H9 (cell line): ENCODE measurements at regions not wholly inside any gene's neighbourhood (a gene's known extent, or its start where the extent isn't known, plus 50 kb on each side); places are given as distances from the start of the nearest gene placed in this dataset.

Experiments
- DNase-seq: peaks from one replicate; pipeline ENCODE4 v3.0.0-alpha.2; 2017
- H2AFZ ChIP-seq: one replicate; pipeline ENCODE4 v1.6.1; 2013; ENCODE audit warnings: mild to moderate bottlenecking, low read length, control low read depth, moderate library complexity
- H2AK5ac ChIP-seq: 2 replicates; pipeline ENCODE4 v1.6.1; 2013; ENCODE audit warnings: low read length, control low read depth, mixed read lengths; ENCODE audit not compliant: insufficient read length
- H2BK120ac ChIP-seq: one replicate; pipeline ENCODE4 v1.6.1; 2013; ENCODE audit warnings: low read depth, mild to moderate bottlenecking, low read length, control low read depth, inconsistent platforms; ENCODE audit not compliant: poor library complexity, severe bottlenecking
- H2BK12ac ChIP-seq: 2 replicates; pipeline ENCODE4 v1.6.1; 2013; ENCODE audit warnings: low read length, control low read depth, mixed read lengths, low read depth; ENCODE audit not compliant: insufficient read length
- H2BK15ac ChIP-seq: 2 replicates; pipeline ENCODE4 v1.6.1; 2013; ENCODE audit warnings: low read depth, low read length, control low read depth
- H2BK20ac ChIP-seq: one replicate; pipeline ENCODE4 v1.6.1; 2013; ENCODE audit warnings: low read depth, mild to moderate bottlenecking, low read length, control low read depth, inconsistent platforms; ENCODE audit not compliant: poor library complexity, severe bottlenecking
- H2BK5ac ChIP-seq: 2 replicates; pipeline ENCODE4 v1.6.1; 2013; ENCODE audit warnings: low read length, control low read depth, mixed read lengths; ENCODE audit not compliant: insufficient read length
- H3K14ac ChIP-seq: 2 replicates; pipeline ENCODE4 v1.6.1; 2013; ENCODE audit warnings: low read length, control low read depth; ENCODE audit not compliant: insufficient read depth
- H3K18ac ChIP-seq: 2 replicates; pipeline ENCODE4 v1.6.1; 2013; ENCODE audit warnings: low read depth, mild to moderate bottlenecking, mixed read lengths, low read length, control low read depth; ENCODE audit not compliant: insufficient read length
- H3K23ac ChIP-seq: 2 replicates; pipeline ENCODE4 v1.6.1; 2013; ENCODE audit warnings: low read length, control low read depth, mixed read lengths, low read depth; ENCODE audit not compliant: insufficient read length
- H3K23me2 ChIP-seq: 2 replicates; pipeline ENCODE4 v1.6.1; 2013; ENCODE audit warnings: low read depth, mild to moderate bottlenecking, mixed read lengths, low read length, control low read depth; ENCODE audit not compliant: insufficient read length, poor library complexity, severe bottlenecking
- H3K27ac ChIP-seq: 2 replicates; pipeline ENCODE4 v1.5.1; 2013; ENCODE audit warnings: low read length, control low read depth, mixed read lengths, low read depth; ENCODE audit not compliant: insufficient read length
- H3K27me3 ChIP-seq: 2 replicates; pipeline ENCODE4 v1.6.1; 2013; ENCODE audit warnings: low read length, control low read depth, inconsistent platforms; ENCODE audit not compliant: insufficient read depth
- H3K4ac ChIP-seq: 2 replicates; pipeline ENCODE4 v1.6.1; 2013; ENCODE audit warnings: low read depth, mild to moderate bottlenecking, control low read depth, inconsistent platforms, low read length, moderate library complexity
- H3K4me1 ChIP-seq: 2 replicates; pipeline ENCODE4 v1.6.1; 2013; ENCODE audit warnings: low read length, control low read depth, inconsistent platforms; ENCODE audit not compliant: insufficient read depth
- H3K4me2 ChIP-seq: 2 replicates; pipeline ENCODE4 v1.6.1; 2013; ENCODE audit warnings: low read length, control low read depth, mixed read lengths; ENCODE audit not compliant: insufficient read length, insufficient read depth
- H3K56ac ChIP-seq: 2 replicates; pipeline ENCODE4 v1.6.1; 2013; ENCODE audit warnings: low read depth, mild to moderate bottlenecking, mixed read lengths, low read length, control low read depth; ENCODE audit not compliant: insufficient read length
- H3K79me1 ChIP-seq: 2 replicates; pipeline ENCODE4 v1.6.1; 2013; ENCODE audit warnings: low read depth, mild to moderate bottlenecking, moderate library complexity, low read length, control low read depth, inconsistent platforms; ENCODE audit not compliant: insufficient read depth, poor library complexity, severe bottlenecking
- H3K79me2 ChIP-seq: 2 replicates; pipeline ENCODE4 v1.6.1; 2013; ENCODE audit warnings: low read length, control low read depth, inconsistent platforms; ENCODE audit not compliant: insufficient read depth
- H3K9ac ChIP-seq: 2 replicates; pipeline ENCODE4 v1.6.1; 2013; ENCODE audit warnings: low read length, control low read depth, mixed read lengths; ENCODE audit not compliant: insufficient read length; ENCODE audit errors: extremely low read depth
- H3K9me3 ChIP-seq: one replicate; pipeline ENCODE4 v1.6.1; 2013; ENCODE audit warnings: low read depth, low read length, inconsistent platforms; ENCODE audit not compliant: control insufficient read depth
- H3T11ph ChIP-seq: one replicate; pipeline ENCODE4 v1.6.1; 2013; ENCODE audit warnings: mild to moderate bottlenecking, low read length, control low read depth, inconsistent platforms
- H4K20me1 ChIP-seq: one replicate; pipeline ENCODE4 v1.6.1; 2013; ENCODE audit not compliant: control insufficient read depth, insufficient read length, insufficient read depth
- H4K5ac ChIP-seq: 2 replicates; pipeline ENCODE4 v1.6.1; 2013; ENCODE audit warnings: low read depth, mild to moderate bottlenecking, mixed read lengths, low read length, control low read depth; ENCODE audit not compliant: insufficient read length
- H4K8ac ChIP-seq: replicated peaks from 2 replicates; pipeline ENCODE4 v1.6.1; 2013; ENCODE audit warnings: low read length, control low read depth, mixed read lengths, low read depth; ENCODE audit not compliant: insufficient read length
- H4K91ac ChIP-seq: 2 replicates; pipeline ENCODE4 v1.6.1; 2013; ENCODE audit warnings: low read depth, mild to moderate bottlenecking, moderate library complexity, mixed read lengths, low read length, control low read depth; ENCODE audit not compliant: insufficient read length
- H3K27ac Mint-ChIP-seq, 3 experiments: 2 replicates in 2 of 3; 3 replicates in 1 of 3; pipeline ENCODE4 v1.8.0; 2020 to 2021; ENCODE audit warnings: mixed read lengths in 3 of 3, mild to moderate bottlenecking in 1 of 3, moderate library complexity in 1 of 3
- H3K27me3 Mint-ChIP-seq: 2 replicates; pipeline ENCODE4 v1.8.0; 2021; ENCODE audit warnings: low read depth, mild to moderate bottlenecking, moderate library complexity, mixed read lengths
- H3K36me3 Mint-ChIP-seq, 3 experiments: 2 replicates in 2 of 3; 3 replicates in 1 of 3; pipeline ENCODE4 v1.8.0; 2020 to 2021; ENCODE audit warnings: low read depth in 3 of 3, mixed read lengths in 3 of 3; ENCODE audit not compliant: insufficient read depth in 1 of 3
- H3K4me1 Mint-ChIP-seq, 2 experiments: 2 replicates each; pipeline ENCODE4 v1.8.0; 2020; ENCODE audit warnings: mixed read lengths in 2 of 2
- H3K4me3 Mint-ChIP-seq, 2 experiments: 2 replicates in 1 of 2; 3 replicates in 1 of 2; pipeline ENCODE4 v1.8.0; 2020 to 2021; ENCODE audit warnings: mild to moderate bottlenecking in 2 of 2, mixed read lengths in 2 of 2, moderate library complexity in 1 of 2
- H3K9me3 Mint-ChIP-seq, 2 experiments: 2 replicates in 1 of 2; 3 replicates in 1 of 2; pipeline ENCODE4 v1.8.0; 2020; ENCODE audit warnings: mild to moderate bottlenecking in 2 of 2, mixed read lengths in 2 of 2, moderate library complexity in 1 of 2
- CTCF ChIP-seq: fragments of 200-600 bp; sonication (generic); conservative IDR thresholded peaks from 3 replicates; pipeline ENCODE4 v1.8.0; 2021; ENCODE audit warnings: antibody characterized with exemption, mild to moderate bottlenecking
- WGBS: extraction: QIAGEN DNeasy Blood & Tissue Kit; methylation state at CpG from one replicate; pipeline ENCODE4 v1.1.7; 2013; ENCODE audit warnings: missing lambda C conversion rate, low lambda C conversion rate, mixed read lengths; ENCODE audit not compliant: insufficient read length; ENCODE audit errors: extremely low coverage; 5-methylcytosine and 5-hydroxymethylcytosine counted together

GRCh38 chr16:66199189-66199588 is 167.3 kb upstream of the CDH5 start:
- no peak overlapping the region for H3K4ac ChIP-seq
- H3K4me2 ChIP-seq = no peak overlapping the region
- TF ChIP-seq CTCF = no peak
- Mint-ChIP-seq H3K9me3 (no peaks in the 10 kb centered on the region), H3K4me1 (no peaks in the 10 kb centered on the region), H3K27ac (no peak overlapping the region), H3K36me3 (no peaks in the 10 kb centered on the region), H3K27me3 (peaks cover 1% of the 10 kb centered on the region), H3K4me3 (no peak overlapping the region)
- no peak overlapping the region for H3K18ac ChIP-seq
- H2BK5ac ChIP-seq = no peak overlapping the region
- no peak overlapping the region for H3K9ac ChIP-seq
- no peaks in the 10 kb centered on the region for H3K4me1 ChIP-seq
- no peak overlapping the region for H3K56ac ChIP-seq
- H3K27me3 ChIP-seq = no peaks in the 10 kb centered on the region
- H3K27ac ChIP-seq = no peak overlapping the region
- H3K79me1 ChIP-seq = no peaks in the 10 kb centered on the region
- no peak overlapping the region for H2BK120ac ChIP-seq
- no peaks in the 10 kb centered on the region for H3K9me3 ChIP-seq
- no peak overlapping the region for H3T11ph ChIP-seq
- no peak overlapping the region for H4K8ac ChIP-seq
- H2BK15ac ChIP-seq = no peak overlapping the region
- H2AFZ ChIP-seq = no peak overlapping the region
- no peaks in the 10 kb centered on the region for H3K79me2 ChIP-seq
- H3K23ac ChIP-seq = no peak overlapping the region
- WGBS = no CpG with 5 or more reads among the region's 1 CpG
- no peak overlapping the region for H4K91ac ChIP-seq
- H4K5ac ChIP-seq = no peak overlapping the region
- no peak overlapping the region for H2BK20ac ChIP-seq
- no peaks in the 10 kb centered on the region for H3K23me2 ChIP-seq
- no peak overlapping the region for H2BK12ac ChIP-seq
- H3K14ac ChIP-seq = no peak overlapping the region
- H2AK5ac ChIP-seq = no peak overlapping the region
- no peak for DNase-seq
- no peaks in the 10 kb centered on the region for H4K20me1 ChIP-seq
